T-helper 2 cell treated with Interferon-gamma antibody and Interleukin-4, amounts not matched to agents 5 μg/mL and 100 μg/mL, for 36 hours (primary cell): ENCODE measurements at regions not wholly inside any gene's neighbourhood (a gene's known extent, or its start where the extent isn't known, plus 50 kb on each side); places are given as distances from the start of the nearest gene placed in this dataset.

ENCODE experiments used
- DNase-seq: peaks from one replicate; pipeline ENCODE4 v3.0.0; 2021; ENCODE audit warnings: low spot score
- H3K27ac Mint-ChIP-seq: one replicate; pipeline ENCODE4 v1.8.0; 2021; ENCODE audit warnings: mild to moderate bottlenecking, mixed read lengths
- H3K27me3 Mint-ChIP-seq: one replicate; pipeline ENCODE4 v1.8.0; 2021; ENCODE audit warnings: low read depth, mixed read lengths
- H3K36me3 Mint-ChIP-seq: one replicate; pipeline ENCODE4 v1.8.0; 2021; ENCODE audit warnings: low read depth, mixed read lengths
- H3K4me1 Mint-ChIP-seq: one replicate; pipeline ENCODE4 v1.8.0; 2021; ENCODE audit warnings: low read depth, mixed read lengths
- H3K4me3 Mint-ChIP-seq: one replicate; pipeline ENCODE4 v1.8.0; 2022; ENCODE audit warnings: mild to moderate bottlenecking, moderate library complexity, mixed read lengths
- H3K9me3 Mint-ChIP-seq: one replicate; pipeline ENCODE4 v1.8.0; 2021; ENCODE audit warnings: mixed read lengths

GRCh38 chr2:16615687-16616615 lies 49.7 kb downstream of the CYRIA start:
- H3K27ac Mint-ChIP-seq, result no peak overlapping the region
- H3K36me3 Mint-ChIP-seq, result no peaks in the 10 kb centered on the region
- no peak for DNase-seq
- H3K4me3 Mint-ChIP-seq, result no peak overlapping the region
- peaks cover 10% of the 10 kb centered on the region for H3K27me3 Mint-ChIP-seq
- no peaks in the 10 kb centered on the region for H3K9me3 Mint-ChIP-seq
- H3K4me1 Mint-ChIP-seq, result no peaks in the 10 kb centered on the region

GRCh38 chr2:16615246-16615645 lies 50.4 kb downstream of the CYRIA start:
- Mint-ChIP-seq H3K27ac (no peak overlapping the region), H3K9me3 (no peaks in the 10 kb centered on the region), H3K4me3 (no peak overlapping the region), H3K36me3 (no peaks in the 10 kb centered on the region), H3K4me1 (no peaks in the 10 kb centered on the region), H3K27me3 (peaks cover 10% of the 10 kb centered on the region)
- no peak for DNase-seq

- Mint-ChIP-seq H3K27ac (no peak overlapping the region), H3K4me1 (peaks cover 2% of the 10 kb centered on the region), H3K27me3 (peaks cover 7% of the 10 kb centered on the region), H3K4me3 (no peak overlapping the region), H3K9me3 (no peaks in the 10 kb centered on the region), H3K36me3 (no peaks in the 10 kb centered on the region)
- no peak for DNase-seq
Observed at GRCh38 chr2:16614314-16614860, 51.2 kb downstream of the CYRIA start.

- no peak for DNase-seq
- Mint-ChIP-seq H3K4me3 (no peak overlapping the region), H3K27me3 (peaks cover 7% of the 10 kb centered on the region), H3K27ac (no peak overlapping the region), H3K36me3 (no peaks in the 10 kb centered on the region), H3K4me1 (peaks cover 7% of the 10 kb centered on the region), H3K9me3 (no peaks in the 10 kb centered on the region)
Observed at GRCh38 chr2:16613539-16614011, 52.1 kb downstream of the CYRIA start.

- H3K36me3 Mint-ChIP-seq, result no peaks in the 10 kb centered on the region
- no peak overlapping the region for H3K4me3 Mint-ChIP-seq
- peaks cover 7% of the 10 kb centered on the region for H3K27me3 Mint-ChIP-seq
- H3K4me1 Mint-ChIP-seq, result peaks cover 9% of the 10 kb centered on the region
- no peak for DNase-seq
- no peaks in the 10 kb centered on the region for H3K9me3 Mint-ChIP-seq
- no peak overlapping the region for H3K27ac Mint-ChIP-seq
Observed at GRCh38 chr2:16612490-16612889, 53.1 kb downstream of the CYRIA start.

DNA sequence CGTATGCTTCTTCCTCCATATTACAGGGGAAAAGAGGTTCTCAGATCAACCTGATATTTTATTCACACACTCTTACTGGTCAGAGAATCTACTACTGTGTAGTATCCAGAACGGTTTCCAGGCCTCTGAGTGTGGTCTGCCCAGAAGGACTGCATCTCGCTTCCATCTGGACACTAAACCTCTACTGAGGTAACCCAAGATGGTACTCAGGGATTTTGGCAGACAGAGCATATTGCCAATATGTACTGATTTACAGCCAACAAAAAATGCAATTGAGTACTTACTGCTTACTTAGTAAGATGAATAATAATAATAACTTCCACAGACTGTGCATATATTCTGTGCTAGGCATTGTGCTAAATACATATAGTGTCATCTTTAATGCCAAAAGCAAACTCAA lies 55.8 kb downstream of the CYRIA start:
- peak overlapping the region; percentile 86 for H3K4me3 Mint-ChIP-seq

DNA sequence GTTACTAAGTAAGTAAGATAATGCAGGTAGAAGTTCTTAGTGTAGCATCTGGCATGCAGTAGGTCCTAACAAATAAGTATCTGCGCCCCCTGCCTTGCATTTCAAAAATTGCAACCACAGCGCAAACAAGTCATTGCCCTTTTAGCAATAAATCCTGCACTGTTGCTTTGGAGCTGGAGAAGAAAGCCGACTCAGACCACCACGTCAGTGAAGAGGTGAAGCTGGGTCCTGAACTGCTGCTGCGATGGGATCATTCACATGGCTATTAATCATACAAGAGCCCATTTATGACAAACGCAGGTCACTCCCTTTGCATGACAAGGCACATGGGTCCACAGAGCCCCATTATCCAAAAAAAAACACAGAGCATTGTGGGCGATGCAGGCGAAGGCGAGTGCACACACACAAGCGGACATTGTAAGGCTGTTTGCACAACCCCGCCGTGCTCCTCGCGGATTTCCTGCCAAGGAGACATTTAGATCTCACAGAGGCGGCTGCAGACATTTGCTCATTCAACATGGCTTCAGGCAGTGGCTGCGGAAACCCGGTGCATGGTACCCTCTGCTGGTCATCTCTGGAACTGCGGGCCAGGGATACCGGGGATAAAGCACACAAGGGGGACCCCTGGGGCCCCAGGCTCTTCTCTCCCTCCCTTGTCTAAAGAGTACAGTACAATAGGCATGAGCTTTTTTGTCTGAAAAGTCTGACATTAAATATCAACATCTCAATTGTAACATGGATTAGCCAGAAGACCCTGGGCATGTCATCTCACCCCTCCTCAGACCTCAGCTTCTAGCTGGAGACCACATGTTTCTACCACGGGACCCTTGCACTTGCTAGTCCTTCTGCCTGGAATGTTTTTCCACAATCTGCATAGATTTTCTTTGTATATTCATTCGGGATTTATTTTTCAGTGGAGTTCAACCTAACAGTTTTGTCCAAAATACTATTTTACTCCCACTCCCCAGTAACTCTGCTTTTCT lies 56.7 kb downstream of the CYRIA start:
- H3K9me3 Mint-ChIP-seq, result no peaks in the 10 kb centered on the region
- peak overlapping the region; percentile 86 for H3K4me3 Mint-ChIP-seq
- no peaks in the 10 kb centered on the region for H3K36me3 Mint-ChIP-seq
- no peaks in the 10 kb centered on the region for H3K27me3 Mint-ChIP-seq
- peak; percentile 77 for DNase-seq
- peak overlapping the region; percentile 64 for H3K27ac Mint-ChIP-seq
- peaks cover 9% of the 10 kb centered on the region for H3K4me1 Mint-ChIP-seq

More for the DNA sequence above, 55.8 kb downstream of the CYRIA start:
- no peaks in the 10 kb centered on the region for H3K36me3 Mint-ChIP-seq
- no peaks in the 10 kb centered on the region for H3K9me3 Mint-ChIP-seq
- H3K4me1 Mint-ChIP-seq, result peaks cover 9% of the 10 kb centered on the region
- DNase-seq, result no peak
- H3K27me3 Mint-ChIP-seq, result peaks cover 7% of the 10 kb centered on the region
- H3K27ac Mint-ChIP-seq, result no peak overlapping the region

DNA sequence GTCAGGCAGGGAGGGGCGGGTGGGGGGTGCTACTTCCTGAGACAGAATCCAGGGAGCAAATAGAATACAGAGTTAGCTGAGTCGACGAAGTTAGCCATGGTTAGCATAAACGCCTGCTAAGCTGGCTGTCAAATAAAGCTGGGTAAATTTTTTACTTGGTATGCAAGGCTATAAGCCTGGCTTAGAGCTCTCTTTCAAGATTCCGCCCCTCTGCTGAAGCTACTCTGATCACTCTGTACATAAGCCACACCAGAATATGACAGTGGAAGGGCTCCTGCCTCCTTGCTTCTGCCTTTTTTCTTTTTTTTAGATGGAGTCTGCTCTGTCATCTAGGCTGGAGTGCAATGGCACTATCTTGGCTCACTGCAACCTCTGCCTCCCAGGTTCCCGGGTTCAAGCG lies 58.3 kb downstream of the CYRIA start:
- peaks cover 9% of the 10 kb centered on the region for H3K4me1 Mint-ChIP-seq
- H3K36me3 Mint-ChIP-seq, result no peaks in the 10 kb centered on the region
- no peak overlapping the region for H3K4me3 Mint-ChIP-seq
- no peak overlapping the region for H3K27ac Mint-ChIP-seq
- no peaks in the 10 kb centered on the region for H3K27me3 Mint-ChIP-seq
- no peak for DNase-seq
- H3K9me3 Mint-ChIP-seq, result no peaks in the 10 kb centered on the region

DNA sequence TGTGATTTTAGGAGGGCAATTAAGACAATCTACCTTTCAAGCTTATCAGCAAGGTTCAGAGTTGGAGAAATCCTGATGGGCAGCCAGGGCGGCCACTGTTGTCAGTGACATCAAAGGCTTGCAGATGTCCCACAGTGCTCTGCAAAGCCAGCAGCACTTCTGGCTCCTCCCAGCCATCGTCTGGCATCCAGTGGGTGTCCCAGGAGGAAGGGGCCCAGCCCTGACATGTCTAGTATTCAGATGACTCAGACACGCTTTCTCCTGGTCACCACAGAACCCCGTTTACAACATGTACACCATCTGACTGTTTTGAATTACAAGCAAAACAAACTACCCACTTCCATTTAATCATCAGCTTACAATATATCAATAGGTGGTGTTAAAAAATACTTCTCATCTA lies 61.4 kb downstream of the CYRIA start:
- Mint-ChIP-seq H3K4me1 (peaks cover 6% of the 10 kb centered on the region), H3K4me3 (no peak overlapping the region), H3K27ac (no peak overlapping the region), H3K27me3 (no peaks in the 10 kb centered on the region), H3K36me3 (no peaks in the 10 kb centered on the region), H3K9me3 (no peaks in the 10 kb centered on the region)
- DNase-seq, result no peak

DNA sequence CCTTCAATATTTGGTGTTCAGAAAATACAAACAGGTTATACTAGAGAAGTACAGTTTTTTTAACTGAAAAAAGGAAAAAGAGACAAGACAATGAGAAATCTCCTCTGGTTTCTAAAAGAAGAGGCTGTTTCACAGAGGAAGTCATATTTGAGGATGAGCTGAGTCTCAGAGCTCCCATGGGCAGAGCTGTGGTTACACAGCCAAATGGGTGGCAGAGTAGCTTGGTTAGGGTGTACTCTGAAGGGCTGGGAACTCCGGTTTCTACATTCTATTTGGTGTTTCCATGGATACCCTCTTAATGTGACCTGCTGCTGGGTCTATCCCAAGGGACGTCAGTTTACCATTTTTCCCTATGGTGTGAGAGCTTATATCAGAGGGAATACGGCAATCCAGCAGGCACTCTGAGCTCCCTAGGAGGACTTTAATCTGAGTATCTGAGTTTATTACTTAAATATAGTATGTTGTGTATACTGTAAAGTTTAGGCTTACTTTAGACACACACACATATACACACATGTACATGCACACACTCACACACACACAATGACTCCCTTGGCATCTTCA lies 74.2 kb downstream of the CYRIA start:
- Mint-ChIP-seq H3K4me3 (no peak overlapping the region), H3K27ac (no peak overlapping the region), H3K9me3 (no peaks in the 10 kb centered on the region), H3K27me3 (no peaks in the 10 kb centered on the region), H3K36me3 (no peaks in the 10 kb centered on the region), H3K4me1 (no peaks in the 10 kb centered on the region)
- no peak for DNase-seq

GRCh38 chr2:16589465-16589864 lies 76.2 kb downstream of the CYRIA start:
- H3K4me3 Mint-ChIP-seq, result no peak overlapping the region
- H3K27ac Mint-ChIP-seq, result no peak overlapping the region
- no peaks in the 10 kb centered on the region for H3K4me1 Mint-ChIP-seq
- no peak for DNase-seq
- H3K9me3 Mint-ChIP-seq, result no peaks in the 10 kb centered on the region
- no peaks in the 10 kb centered on the region for H3K36me3 Mint-ChIP-seq
- H3K27me3 Mint-ChIP-seq, result no peaks in the 10 kb centered on the region

- H3K36me3 Mint-ChIP-seq, result no peaks in the 10 kb centered on the region
- H3K27me3 Mint-ChIP-seq, result no peaks in the 10 kb centered on the region
- no peak overlapping the region for H3K27ac Mint-ChIP-seq
- H3K4me3 Mint-ChIP-seq, result no peak overlapping the region
- H3K9me3 Mint-ChIP-seq, result no peaks in the 10 kb centered on the region
- H3K4me1 Mint-ChIP-seq, result no peaks in the 10 kb centered on the region
- DNase-seq, result no peak
Observed at GRCh38 chr2:16588565-16588964, 77.1 kb downstream of the CYRIA start.

DNA sequence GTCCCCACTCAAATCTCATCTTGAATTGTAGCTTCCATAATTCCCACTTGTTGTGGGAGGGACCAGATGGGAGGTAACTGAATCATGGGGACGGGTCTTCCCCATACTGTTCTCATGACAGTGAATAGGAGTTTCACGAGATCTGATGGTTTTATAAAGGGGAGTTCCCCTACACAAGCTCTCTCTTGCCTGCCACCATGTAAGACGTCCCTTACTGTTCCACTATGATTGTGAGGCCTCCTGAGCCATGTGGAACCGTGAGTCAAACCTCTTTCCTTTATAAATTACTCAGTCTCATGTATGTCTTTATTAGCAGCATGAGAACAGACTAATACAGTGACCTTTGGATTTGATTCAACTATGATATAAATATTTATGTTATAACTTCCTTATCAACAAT lies 78.0 kb downstream of the CYRIA start:
- H3K27me3 Mint-ChIP-seq, result no peaks in the 10 kb centered on the region
- no peak overlapping the region for H3K27ac Mint-ChIP-seq
- DNase-seq, result no peak
- H3K4me1 Mint-ChIP-seq, result no peaks in the 10 kb centered on the region
- no peaks in the 10 kb centered on the region for H3K9me3 Mint-ChIP-seq
- H3K36me3 Mint-ChIP-seq, result no peaks in the 10 kb centered on the region
- H3K4me3 Mint-ChIP-seq, result no peak overlapping the region
